MCF 10A (cell line): ENCODE measurements at regions not wholly inside any gene's neighbourhood (a gene's known extent, or its start where the extent isn't known, plus 50 kb on each side); places are given as distances from the start of the nearest gene placed in this dataset.

Experiments used
- BruUV-seq: library from RNA; stranded (reverse); fragments of 400-500 nt; replicated peaks from 2 replicates; lab custom pipeline; 2021; lab: Mats Ljungman, UMichigan
- CTCF ChIA-PET: fragments of 300-600 bp; sonication (Branson Sonifier 250); formaldehyde crosslinking; extraction: SDS; loops from one replicate; lab custom pipeline; 2021; ENCODE audit warnings: antibody characterized with exemption, inconsistent platforms; lab: Yijun Ruan, JAX
- POLR2A ChIA-PET: fragments of 300-600, 350-650 bp; sonication (Branson Sonifier 250); formaldehyde crosslinking; extraction: SDS; loops from one replicate; lab custom pipeline; 2020; ENCODE audit warnings: antibody characterized with exemption, inconsistent platforms; lab: Yijun Ruan, JAX
- DNase-seq: peaks from one replicate; pipeline ENCODE4 v3.0.0-alpha.2; 2018; ENCODE audit not compliant: unreplicated experiment
- H3K27ac Mint-ChIP-seq: one replicate; pipeline ENCODE4 v1.8.0; 2022; ENCODE audit warnings: mild to moderate bottlenecking, low read depth, mixed read lengths; ENCODE audit not compliant: unreplicated experiment
- H3K27me3 Mint-ChIP-seq: one replicate; pipeline ENCODE4 v1.8.0; 2022; ENCODE audit warnings: mixed read lengths; ENCODE audit not compliant: insufficient read depth, unreplicated experiment
- H3K36me3 Mint-ChIP-seq: one replicate; pipeline ENCODE4 v1.8.0; 2022; ENCODE audit warnings: mild to moderate bottlenecking, moderate library complexity, mixed read lengths; ENCODE audit not compliant: insufficient read depth, unreplicated experiment
- H3K4me1 Mint-ChIP-seq: one replicate; pipeline ENCODE4 v1.8.0; 2022; ENCODE audit warnings: mixed read lengths; ENCODE audit not compliant: insufficient read depth, unreplicated experiment
- H3K4me3 Mint-ChIP-seq: one replicate; pipeline ENCODE4 v1.8.0; 2022; ENCODE audit warnings: mild to moderate bottlenecking, moderate library complexity, mixed read lengths; ENCODE audit not compliant: unreplicated experiment
- H3K9me3 Mint-ChIP-seq: one replicate; pipeline ENCODE4 v1.8.0; 2022; ENCODE audit warnings: mixed read lengths; ENCODE audit not compliant: unreplicated experiment
- intact Hi-C: fragments of 100-400 bp; cut with micrococcal nuclease; formaldehyde crosslinking; loops from 2 replicates; pipeline ENCODE4 v1.14.1; 2022
- TF ChIP-seq, protein P1 (sequence below): fragments of 200-600 bp; IDR thresholded peaks from one replicate; pipeline ENCODE4 v1.8.0; 2022; ENCODE audit warnings: antibody characterized with exemption, mild to moderate bottlenecking; ENCODE audit not compliant: unreplicated experiment

DNA sequence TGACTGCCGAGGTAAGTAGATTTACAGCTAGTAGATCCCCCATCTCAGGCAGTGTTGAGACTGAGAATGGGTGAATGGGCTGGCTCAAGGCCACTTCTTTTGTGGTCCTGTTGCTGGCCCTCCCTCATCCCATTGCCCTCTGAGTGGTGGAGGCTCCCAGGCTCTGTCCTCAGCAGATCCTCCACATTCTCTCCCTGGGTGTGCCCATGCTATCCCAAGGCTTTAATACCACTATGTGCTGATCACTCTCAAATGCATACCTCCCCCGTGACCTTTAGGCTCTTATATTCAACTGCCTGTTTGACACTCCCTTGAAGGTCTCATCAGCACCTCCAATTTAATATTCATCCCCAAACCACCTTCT is 271.8 kb downstream of the GLI2 start:
- Mint-ChIP-seq H3K27me3 (no peaks in the 10 kb centered on the region), H3K4me3 (no peak overlapping the region), H3K4me1 (peaks cover 12% of the 10 kb centered on the region), H3K9me3 (peaks cover 18% of the 10 kb centered on the region), H3K27ac (no peak overlapping the region), H3K36me3 (no peaks in the 10 kb centered on the region)
- DNase-seq = no peak
- intact Hi-C loops = no loop called here
- no TSS peak for BruUV-seq
- CTCF ChIA-PET = interaction anchor here (0.5 kb wide), 1 partner anchor 64 kb away, joined by 3 read pairs; no protein-coding TSS in a partner anchor
- TF ChIP-seq, protein P1, sequence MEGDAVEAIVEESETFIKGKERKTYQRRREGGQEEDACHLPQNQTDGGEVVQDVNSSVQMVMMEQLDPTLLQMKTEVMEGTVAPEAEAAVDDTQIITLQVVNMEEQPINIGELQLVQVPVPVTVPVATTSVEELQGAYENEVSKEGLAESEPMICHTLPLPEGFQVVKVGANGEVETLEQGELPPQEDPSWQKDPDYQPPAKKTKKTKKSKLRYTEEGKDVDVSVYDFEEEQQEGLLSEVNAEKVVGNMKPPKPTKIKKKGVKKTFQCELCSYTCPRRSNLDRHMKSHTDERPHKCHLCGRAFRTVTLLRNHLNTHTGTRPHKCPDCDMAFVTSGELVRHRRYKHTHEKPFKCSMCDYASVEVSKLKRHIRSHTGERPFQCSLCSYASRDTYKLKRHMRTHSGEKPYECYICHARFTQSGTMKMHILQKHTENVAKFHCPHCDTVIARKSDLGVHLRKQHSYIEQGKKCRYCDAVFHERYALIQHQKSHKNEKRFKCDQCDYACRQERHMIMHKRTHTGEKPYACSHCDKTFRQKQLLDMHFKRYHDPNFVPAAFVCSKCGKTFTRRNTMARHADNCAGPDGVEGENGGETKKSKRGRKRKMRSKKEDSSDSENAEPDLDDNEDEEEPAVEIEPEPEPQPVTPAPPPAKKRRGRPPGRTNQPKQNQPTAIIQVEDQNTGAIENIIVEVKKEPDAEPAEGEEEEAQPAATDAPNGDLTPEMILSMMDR = no peak
- POLR2A ChIA-PET = no interaction called here

DNA sequence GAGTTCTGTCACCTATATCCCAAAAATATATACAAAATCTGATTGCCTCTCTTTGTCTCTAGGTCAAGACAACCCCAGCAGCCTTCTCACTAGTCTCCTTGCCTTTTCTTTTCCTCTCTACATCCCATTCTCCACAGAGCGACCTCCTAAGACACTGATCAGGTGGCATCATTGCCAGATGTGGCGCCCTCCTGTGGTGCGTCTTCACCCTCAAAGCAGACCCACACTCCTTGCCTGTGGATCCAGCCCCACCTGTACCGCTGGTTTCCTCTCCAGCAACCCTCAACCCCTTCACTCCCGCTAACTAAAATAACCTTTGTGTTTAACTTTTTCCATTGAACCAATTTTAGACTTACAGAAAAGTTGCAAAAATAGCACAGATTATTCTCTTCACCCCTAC is 273.3 kb downstream of the GLI2 start:
- peak; percentile 11 for DNase-seq
- intact Hi-C loops = no loop called here
- Mint-ChIP-seq H3K27ac (no peak overlapping the region), H3K4me3 (no peak overlapping the region), H3K27me3 (no peaks in the 10 kb centered on the region), H3K4me1 (peaks cover 12% of the 10 kb centered on the region), H3K9me3 (peaks cover 24% of the 10 kb centered on the region), H3K36me3 (no peaks in the 10 kb centered on the region)
- CTCF ChIA-PET = no interaction called here
- TF ChIP-seq, protein P1 = peak; percentile 19
- no TSS peak for BruUV-seq
- POLR2A ChIA-PET = no interaction called here

DNA sequence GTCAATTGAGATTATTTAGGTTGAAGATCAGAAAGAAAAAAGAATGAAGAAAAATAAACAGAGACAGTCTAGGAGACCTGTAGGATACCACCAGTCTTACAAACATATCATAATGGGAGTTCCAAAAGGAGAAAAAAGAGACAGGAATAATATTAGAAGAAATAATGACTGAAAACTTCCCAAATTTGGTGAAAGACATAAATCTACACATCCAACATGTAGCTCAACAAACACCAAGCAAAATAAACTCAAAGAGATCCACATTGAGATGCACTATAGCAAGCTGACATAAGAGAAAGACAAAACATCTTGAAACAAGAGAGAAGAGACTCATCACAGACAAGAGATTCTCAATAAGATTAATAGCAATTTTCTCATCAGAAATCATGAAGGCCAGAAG is 274.0 kb downstream of the TFCP2L1 start:
- BruUV-seq = no TSS peak
- Mint-ChIP-seq H3K4me1 (no peaks in the 10 kb centered on the region), H3K36me3 (no peaks in the 10 kb centered on the region), H3K27me3 (no peaks in the 10 kb centered on the region), H3K9me3 (peaks cover 25% of the 10 kb centered on the region), H3K4me3 (no peak overlapping the region), H3K27ac (no peak overlapping the region)
- TF ChIP-seq, protein P1 = no peak
- DNase-seq = no peak
- ChIA-PET POLR2A (no interaction called here), CTCF (interaction anchor here (0.7 kb wide), 1 partner anchor 9 kb away, joined by 3 read pairs; no protein-coding TSS in a partner anchor)
- intact Hi-C loops = no loop called here

DNA sequence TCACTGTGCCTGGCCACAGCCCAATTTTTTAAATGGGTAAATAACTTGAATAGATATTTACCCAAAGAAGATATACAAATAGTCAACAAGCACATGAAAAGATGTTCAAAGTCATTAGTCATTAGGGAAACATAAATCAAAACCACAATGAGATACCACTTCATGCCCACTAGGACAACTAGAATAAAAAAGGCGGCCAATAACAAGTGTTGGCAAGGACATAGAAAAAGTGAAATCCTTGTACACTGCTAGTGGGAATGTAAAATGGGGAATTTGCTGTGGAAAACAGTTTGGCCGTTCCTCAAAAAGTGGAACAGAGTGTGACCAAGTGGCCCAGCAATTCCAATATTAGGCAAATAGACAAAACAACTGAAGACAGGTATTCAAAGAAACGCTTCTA is 270.1 kb downstream of the TFCP2L1 start:
- intact Hi-C loops = no loop called here
- CTCF ChIA-PET = no interaction called here
- BruUV-seq = no TSS peak
- H3K4me1 Mint-ChIP-seq = no peaks in the 10 kb centered on the region
- no peaks in the 10 kb centered on the region for H3K27me3 Mint-ChIP-seq
- H3K27ac Mint-ChIP-seq = no peak overlapping the region
- POLR2A ChIA-PET = no interaction called here
- H3K4me3 Mint-ChIP-seq = no peak overlapping the region
- TF ChIP-seq, protein P1 = no peak
- DNase-seq = no peak
- peaks cover 18% of the 10 kb centered on the region for H3K9me3 Mint-ChIP-seq
- H3K36me3 Mint-ChIP-seq = no peaks in the 10 kb centered on the region
